ENCODE measurements at regions not wholly inside any gene's neighbourhood (a gene's known extent, or its start where the extent isn't known, plus 50 kb on each side); places are given as distances from the start of the nearest gene placed in this dataset.

DNA sequence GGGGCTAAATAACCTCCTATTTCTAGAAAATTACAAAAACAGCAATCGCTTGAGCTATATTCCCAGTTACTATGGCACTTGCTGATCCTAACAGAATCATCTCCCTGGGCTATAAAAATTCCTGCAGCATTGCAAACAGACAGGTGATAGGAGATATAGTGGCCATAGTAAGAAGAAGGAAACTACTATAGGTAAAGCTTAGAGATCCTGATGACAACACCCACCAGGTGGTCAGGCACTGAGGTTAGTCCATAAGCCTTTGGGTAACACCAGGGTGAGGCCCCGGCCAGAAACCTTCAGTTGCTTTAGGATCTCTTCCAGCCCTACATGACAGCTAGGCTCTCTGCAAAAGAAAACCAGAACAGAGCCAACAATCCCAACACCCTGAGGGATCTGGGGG, 197.9 kb upstream of the PPP1R2C start:
- H3K27me3 ChIP-seq (ENCODE audit: insufficient read depth, low read length, poor library complexity) = no peaks in the 10 kb centered on the region
- H3K4me3 ChIP-seq (ENCODE audit: low read length) = no peak overlapping the region
- no peak overlapping the region for H3K4me2 ChIP-seq (ENCODE audit: low read length)
- H3K9ac ChIP-seq (ENCODE audit: low read length) = no peak overlapping the region
- H2BK5ac ChIP-seq (ENCODE audit: low read length) = no peak overlapping the region
- no peak overlapping the region for H4K5ac ChIP-seq (ENCODE audit: low read length)
- no peaks in the 10 kb centered on the region for H3K36me3 ChIP-seq (ENCODE audit: control insufficient read depth, insufficient read depth, low read length)
- H3K79me2 ChIP-seq (ENCODE audit: control insufficient read depth, insufficient read depth, low read length) = no peaks in the 10 kb centered on the region
- no peak for DNase-seq
- no peak overlapping the region for H3K56ac ChIP-seq (ENCODE audit: low read length)
- H3K18ac ChIP-seq (ENCODE audit: low read length) = peak overlapping the region; percentile 92
- H2AK5ac ChIP-seq (ENCODE audit: low read length) = no peak overlapping the region
- no peak overlapping the region for H2BK15ac ChIP-seq (replicated peaks; ENCODE audit: low read depth)
- peak overlapping the region; percentile 88 for H2BK120ac ChIP-seq (ENCODE audit: low read depth, low read length)
- H3K23ac ChIP-seq (ENCODE audit: low read length) = no peak overlapping the region
- no peaks in the 10 kb centered on the region for H3K4me1 ChIP-seq (ENCODE audit: control insufficient read depth, low read depth, low read length)
- no peaks in the 10 kb centered on the region for H3K79me1 ChIP-seq (ENCODE audit: low read length)
- H4K8ac ChIP-seq (ENCODE audit: low read depth, low read length) = no peak overlapping the region
- H3K27ac ChIP-seq (ENCODE audit: low read depth, low read length) = no peak overlapping the region
- no peak overlapping the region for H3K4ac ChIP-seq (ENCODE audit: low read depth, low read length)
- WGBS (ENCODE audit: extremely low coverage, insufficient coverage, low lambda C conversion rate) = no CpG with 5 or more reads among the region's 2 CpGs

- Histone ChIP-seq H3K23ac (ENCODE audit: low read length) (no peak overlapping the region), H3K56ac (ENCODE audit: low read length) (no peak overlapping the region), H3K79me1 (ENCODE audit: low read length) (no peaks in the 10 kb centered on the region), H2BK5ac (ENCODE audit: low read length) (no peak overlapping the region), H3K27ac (ENCODE audit: low read depth, low read length) (no peak overlapping the region), H3K4me2 (ENCODE audit: low read length) (no peak overlapping the region), H4K5ac (ENCODE audit: low read length) (no peak overlapping the region), H3K27me3 (ENCODE audit: insufficient read depth, low read length, poor library complexity) (no peaks in the 10 kb centered on the region), H2BK120ac (ENCODE audit: low read depth, low read length) (peak overlapping the region; percentile 82), H3K9ac (ENCODE audit: low read length) (no peak overlapping the region), H3K4ac (ENCODE audit: low read depth, low read length) (no peak overlapping the region), H4K8ac (ENCODE audit: low read depth, low read length) (no peak overlapping the region), H3K4me1 (ENCODE audit: control insufficient read depth, low read depth, low read length) (no peaks in the 10 kb centered on the region), H3K36me3 (ENCODE audit: control insufficient read depth, insufficient read depth, low read length) (no peaks in the 10 kb centered on the region), H2AK5ac (ENCODE audit: low read length) (no peak overlapping the region), H2BK15ac (replicated peaks; ENCODE audit: low read depth) (no peak overlapping the region), H3K4me3 (ENCODE audit: low read length) (no peak overlapping the region), H3K79me2 (ENCODE audit: control insufficient read depth, insufficient read depth, low read length) (no peaks in the 10 kb centered on the region), H3K18ac (ENCODE audit: low read length) (peak overlapping the region; percentile 75)
- no CpG with 5 or more reads among the region's 2 CpGs for WGBS (ENCODE audit: extremely low coverage, insufficient coverage, low lambda C conversion rate)
- peak; percentile 44 for DNase-seq
These were observed 198.9 kb upstream of the PPP1R2C start for GRCh38 chrX:42976746-42977366.

GRCh38 chrX:42978655-42979379, 200.9 kb upstream of the PPP1R2C start:
- no peak overlapping the region for H3K9ac ChIP-seq (ENCODE audit: low read length)
- no peaks in the 10 kb centered on the region for H3K79me2 ChIP-seq (ENCODE audit: control insufficient read depth, insufficient read depth, low read length)
- DNase-seq = peak; percentile 42
- H3K27ac ChIP-seq (ENCODE audit: low read depth, low read length) = no peak overlapping the region
- H3K79me1 ChIP-seq (ENCODE audit: low read length) = no peaks in the 10 kb centered on the region
- H3K36me3 ChIP-seq (ENCODE audit: control insufficient read depth, insufficient read depth, low read length) = no peaks in the 10 kb centered on the region
- H3K18ac ChIP-seq (ENCODE audit: low read length) = no peak overlapping the region
- H3K56ac ChIP-seq (ENCODE audit: low read length) = peak overlapping the region; percentile 34
- H4K5ac ChIP-seq (ENCODE audit: low read length) = no peak overlapping the region
- WGBS (ENCODE audit: extremely low coverage, insufficient coverage, low lambda C conversion rate) = no CpG with 5 or more reads among the region's 3 CpGs
- H3K23ac ChIP-seq (ENCODE audit: low read length) = no peak overlapping the region
- H4K8ac ChIP-seq (ENCODE audit: low read depth, low read length) = no peak overlapping the region
- no peak overlapping the region for H2BK120ac ChIP-seq (ENCODE audit: low read depth, low read length)
- H2AK5ac ChIP-seq (ENCODE audit: low read length) = no peak overlapping the region
- no peak overlapping the region for H3K4me3 ChIP-seq (ENCODE audit: low read length)
- no peaks in the 10 kb centered on the region for H3K4me1 ChIP-seq (ENCODE audit: control insufficient read depth, low read depth, low read length)
- no peak overlapping the region for H3K4me2 ChIP-seq (ENCODE audit: low read length)
- no peaks in the 10 kb centered on the region for H3K27me3 ChIP-seq (ENCODE audit: insufficient read depth, low read length, poor library complexity)
- no peak overlapping the region for H2BK5ac ChIP-seq (ENCODE audit: low read length)
- no peak overlapping the region for H3K4ac ChIP-seq (ENCODE audit: low read depth, low read length)
- H2BK15ac ChIP-seq (replicated peaks; ENCODE audit: low read depth) = no peak overlapping the region

DNA sequence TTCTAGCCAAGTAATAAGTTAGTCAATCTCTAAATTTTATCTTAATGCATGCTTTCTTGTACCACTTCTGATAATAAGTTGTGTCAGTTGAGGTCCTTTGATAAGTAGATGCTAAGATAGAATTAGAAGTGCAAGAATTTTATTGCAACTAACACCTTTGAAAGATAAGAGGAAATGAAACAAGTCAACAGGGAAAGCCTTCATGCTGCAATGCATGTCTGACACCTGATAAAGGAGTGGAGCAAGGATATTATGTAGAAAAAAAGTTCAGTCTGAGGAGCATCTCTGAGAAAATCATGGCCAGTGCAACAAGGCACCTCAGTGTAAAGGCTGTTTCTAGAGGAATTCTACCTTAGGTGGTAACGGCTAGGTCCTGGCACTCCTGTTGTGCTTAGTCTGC, 210.7 kb upstream of the PPP1R2C start:
- no peak overlapping the region for H4K8ac ChIP-seq (ENCODE audit: low read depth, low read length)
- no peak overlapping the region for H2BK5ac ChIP-seq (ENCODE audit: low read length)
- no peak overlapping the region for H3K4me3 ChIP-seq (ENCODE audit: low read length)
- no peaks in the 10 kb centered on the region for H3K79me1 ChIP-seq (ENCODE audit: low read length)
- no peak overlapping the region for H3K27ac ChIP-seq (ENCODE audit: low read depth, low read length)
- no peaks in the 10 kb centered on the region for H3K27me3 ChIP-seq (ENCODE audit: insufficient read depth, low read length, poor library complexity)
- H3K18ac ChIP-seq (ENCODE audit: low read length) = no peak overlapping the region
- H3K36me3 ChIP-seq (ENCODE audit: control insufficient read depth, insufficient read depth, low read length) = no peaks in the 10 kb centered on the region
- no peak overlapping the region for H3K23ac ChIP-seq (ENCODE audit: low read length)
- no CpG with 5 or more reads among the region's 1 CpG for WGBS (ENCODE audit: extremely low coverage, insufficient coverage, low lambda C conversion rate)
- DNase-seq = peak; percentile 87
- no peak overlapping the region for H2BK15ac ChIP-seq (replicated peaks; ENCODE audit: low read depth)
- no peak overlapping the region for H3K56ac ChIP-seq (ENCODE audit: low read length)
- H2AK5ac ChIP-seq (ENCODE audit: low read length) = no peak overlapping the region
- no peak overlapping the region for H3K9ac ChIP-seq (ENCODE audit: low read length)
- no peak overlapping the region for H3K4me2 ChIP-seq (ENCODE audit: low read length)
- H2BK120ac ChIP-seq (ENCODE audit: low read depth, low read length) = no peak overlapping the region
- H3K4ac ChIP-seq (ENCODE audit: low read depth, low read length) = no peak overlapping the region
- no peaks in the 10 kb centered on the region for H3K4me1 ChIP-seq (ENCODE audit: control insufficient read depth, low read depth, low read length)
- no peak overlapping the region for H4K5ac ChIP-seq (ENCODE audit: low read length)
- no peaks in the 10 kb centered on the region for H3K79me2 ChIP-seq (ENCODE audit: control insufficient read depth, insufficient read depth, low read length)

GRCh38 chrX:42992199-42992943, 214.4 kb upstream of the PPP1R2C start:
- H3K27ac ChIP-seq (ENCODE audit: low read depth, low read length) = peak overlapping the region; percentile 49

More at GRCh38 chrX:42992199-42992943, 214.4 kb upstream of the PPP1R2C start:
- H2AK5ac ChIP-seq (ENCODE audit: low read length) = no peak overlapping the region
- no peak overlapping the region for H3K9ac ChIP-seq (ENCODE audit: low read length)
- H4K8ac ChIP-seq (ENCODE audit: low read depth, low read length) = no peak overlapping the region
- H3K23ac ChIP-seq (ENCODE audit: low read length) = no peak overlapping the region
- no peaks in the 10 kb centered on the region for H3K79me1 ChIP-seq (ENCODE audit: low read length)
- H3K4me2 ChIP-seq (ENCODE audit: low read length) = no peak overlapping the region
- peak overlapping the region; percentile 90 for H3K18ac ChIP-seq (ENCODE audit: low read length)
- no peak overlapping the region for H2BK120ac ChIP-seq (ENCODE audit: low read depth, low read length)
- peak overlapping the region; percentile 47 for H2BK5ac ChIP-seq (ENCODE audit: low read length)
- peak; percentile 79 for DNase-seq
- no peak overlapping the region for H3K4me3 ChIP-seq (ENCODE audit: low read length)
- H2BK15ac ChIP-seq (replicated peaks; ENCODE audit: low read depth) = no peak overlapping the region
- no peak overlapping the region for H4K5ac ChIP-seq (ENCODE audit: low read length)
- H3K4ac ChIP-seq (ENCODE audit: low read depth, low read length) = no peak overlapping the region
- H3K79me2 ChIP-seq (ENCODE audit: control insufficient read depth, insufficient read depth, low read length) = no peaks in the 10 kb centered on the region
- H3K36me3 ChIP-seq (ENCODE audit: control insufficient read depth, insufficient read depth, low read length) = no peaks in the 10 kb centered on the region
- H3K27me3 ChIP-seq (ENCODE audit: insufficient read depth, low read length, poor library complexity) = no peaks in the 10 kb centered on the region
- H3K56ac ChIP-seq (ENCODE audit: low read length) = peak overlapping the region; percentile 71
- WGBS (ENCODE audit: extremely low coverage, insufficient coverage, low lambda C conversion rate) = no CpG with 5 or more reads among the region's 3 CpGs
- H3K4me1 ChIP-seq (ENCODE audit: control insufficient read depth, low read depth, low read length) = no peaks in the 10 kb centered on the region

Measured in mesendoderm (in vitro differentiated cells).